Astrocyte (in vitro differentiated cells and primary cell): ENCODE measurements at regions not wholly inside any gene's neighbourhood (a gene's known extent, or its start where the extent isn't known, plus 50 kb on each side); places are given as distances from the start of the nearest gene placed in this dataset.

Experiments
- CTCF ChIP-seq: IDR thresholded peaks from 2 replicates; pipeline ENCODE4 v1.5.1; 2011; ENCODE audit warnings: low read depth, mild to moderate bottlenecking, inconsistent platforms, low read length, moderate library complexity; ENCODE audit not compliant: insufficient read depth
- EZH2 ChIP-seq: IDR thresholded peaks from 2 replicates; pipeline ENCODE4 v1.6.1; 2012; ENCODE audit warnings: mild to moderate bottlenecking, low read length, inconsistent platforms; ENCODE audit not compliant: insufficient read depth

- TF ChIP-seq CTCF = no peak
- no peak for TF ChIP-seq EZH2
Observed at GRCh38 chr4:57404483-57404882, 294.3 kb upstream of the IGFBP7 start.
